Mesendoderm (in vitro differentiated cells): ENCODE measurements at regions not wholly inside any gene's neighbourhood (a gene's known extent, or its start where the extent isn't known, plus 50 kb on each side); places are given as distances from the start of the nearest gene placed in this dataset.

Source experiments
- DNase-seq: peaks from one replicate; pipeline ENCODE4 v3.0.0; 2013
- H2AK5ac ChIP-seq: 2 replicates; pipeline ENCODE4 v1.6.1; 2013; ENCODE audit warnings: low read length, inconsistent platforms
- H2BK120ac ChIP-seq: 2 replicates; pipeline ENCODE4 v1.6.1; 2013; ENCODE audit warnings: low read depth, mild to moderate bottlenecking, low read length, moderate library complexity, mixed read lengths
- H2BK15ac ChIP-seq: replicated peaks from 2 replicates; pipeline ENCODE4 v1.6.1; 2013; ENCODE audit warnings: low read depth, mild to moderate bottlenecking, moderate library complexity
- H2BK5ac ChIP-seq: 2 replicates; pipeline ENCODE4 v1.6.1; 2013; ENCODE audit warnings: low read length, inconsistent platforms
- H3K18ac ChIP-seq: 2 replicates; pipeline ENCODE4 v1.6.1; 2013; ENCODE audit warnings: mild to moderate bottlenecking, low read length, mixed read lengths
- H3K23ac ChIP-seq: one replicate; pipeline ENCODE4 v1.6.1; 2013; ENCODE audit warnings: low read length
- H3K27ac ChIP-seq: 2 replicates; pipeline ENCODE4 v1.5.1; 2013; ENCODE audit warnings: low read depth, mild to moderate bottlenecking, inconsistent platforms, low read length, moderate library complexity
- H3K27me3 ChIP-seq: 2 replicates; pipeline ENCODE4 v1.6.1; 2013; ENCODE audit warnings: low read length, control low read depth, mild to moderate bottlenecking, inconsistent platforms; ENCODE audit not compliant: insufficient read depth, poor library complexity
- H3K36me3 ChIP-seq: 2 replicates; pipeline ENCODE4 v1.6.1; 2013; ENCODE audit warnings: low read length, inconsistent platforms; ENCODE audit not compliant: control insufficient read depth, insufficient read depth
- H3K4ac ChIP-seq: one replicate; pipeline ENCODE4 v1.6.1; 2013; ENCODE audit warnings: low read depth, mild to moderate bottlenecking, low read length, moderate library complexity
- H3K4me1 ChIP-seq: 2 replicates; pipeline ENCODE4 v1.6.1; 2013; ENCODE audit warnings: low read depth, low read length, inconsistent platforms; ENCODE audit not compliant: control insufficient read depth
- H3K4me2 ChIP-seq: 2 replicates; pipeline ENCODE4 v1.6.1; 2013; ENCODE audit warnings: low read length
- H3K4me3 ChIP-seq: 2 replicates; pipeline ENCODE4 v1.5.1; 2013; ENCODE audit warnings: mild to moderate bottlenecking, low read length
- H3K56ac ChIP-seq: one replicate; pipeline ENCODE4 v1.6.1; 2013; ENCODE audit warnings: low read length
- H3K79me1 ChIP-seq: 2 replicates; pipeline ENCODE4 v1.6.1; 2013; ENCODE audit warnings: low read length, inconsistent platforms
- H3K79me2 ChIP-seq: 2 replicates; pipeline ENCODE4 v1.6.1; 2013; ENCODE audit warnings: mild to moderate bottlenecking, low read length; ENCODE audit not compliant: control insufficient read depth, insufficient read depth
- H3K9ac ChIP-seq: 2 replicates; pipeline ENCODE4 v1.6.1; 2013; ENCODE audit warnings: low read length, inconsistent platforms
- H4K5ac ChIP-seq: one replicate; pipeline ENCODE4 v1.6.1; 2013; ENCODE audit warnings: low read length
- H4K8ac ChIP-seq: one replicate; pipeline ENCODE4 v1.6.1; 2013; ENCODE audit warnings: low read depth, mild to moderate bottlenecking, control low read depth, low read length, moderate library complexity
- WGBS: extraction: QIAGEN DNeasy Blood & Tissue Kit; methylation state at CpG from one replicate; pipeline ENCODE4 v1.1.7; 2013; ENCODE audit warnings: low lambda C conversion rate, missing lambda C conversion rate; ENCODE audit not compliant: insufficient coverage; ENCODE audit errors: extremely low coverage; 5-methylcytosine and 5-hydroxymethylcytosine counted together

- Histone ChIP-seq H3K79me1 (no peaks in the 10 kb centered on the region), H3K79me2 (no peaks in the 10 kb centered on the region), H2BK5ac (no peak overlapping the region), H3K4me1 (peaks cover 3% of the 10 kb centered on the region), H3K4ac (no peak overlapping the region), H3K4me2 (no peak overlapping the region), H3K9ac (no peak overlapping the region), H3K27me3 (no peaks in the 10 kb centered on the region), H3K36me3 (no peaks in the 10 kb centered on the region), H2AK5ac (no peak overlapping the region), H3K23ac (no peak overlapping the region), H3K27ac (no peak overlapping the region), H3K18ac (no peak overlapping the region), H4K5ac (no peak overlapping the region), H2BK120ac (no peak overlapping the region), H3K4me3 (no peak overlapping the region), H4K8ac (no peak overlapping the region), H3K56ac (no peak overlapping the region), H2BK15ac (no peak overlapping the region)
- no CpG with 5 or more reads among the region's 3 CpGs for WGBS
- no peak for DNase-seq
Observed at GRCh38 chr13:47334173-47334572, 437.3 kb upstream of the HTR2A start.

GRCh38 chr13:47332149-47332548 is 435.3 kb upstream of the HTR2A start:
- Histone ChIP-seq H3K4me1 (no peaks in the 10 kb centered on the region), H3K27ac (no peak overlapping the region), H3K18ac (no peak overlapping the region), H4K8ac (no peak overlapping the region), H2BK5ac (no peak overlapping the region), H3K4me3 (no peak overlapping the region), H4K5ac (no peak overlapping the region), H2BK15ac (no peak overlapping the region), H3K4ac (no peak overlapping the region), H3K4me2 (no peak overlapping the region), H3K56ac (no peak overlapping the region), H3K23ac (no peak overlapping the region), H2BK120ac (no peak overlapping the region), H3K36me3 (no peaks in the 10 kb centered on the region), H3K9ac (no peak overlapping the region), H2AK5ac (no peak overlapping the region), H3K27me3 (no peaks in the 10 kb centered on the region), H3K79me2 (no peaks in the 10 kb centered on the region), H3K79me1 (no peaks in the 10 kb centered on the region)
- no peak for DNase-seq
- no CpG with 5 or more reads among the region's 4 CpGs for WGBS

DNA sequence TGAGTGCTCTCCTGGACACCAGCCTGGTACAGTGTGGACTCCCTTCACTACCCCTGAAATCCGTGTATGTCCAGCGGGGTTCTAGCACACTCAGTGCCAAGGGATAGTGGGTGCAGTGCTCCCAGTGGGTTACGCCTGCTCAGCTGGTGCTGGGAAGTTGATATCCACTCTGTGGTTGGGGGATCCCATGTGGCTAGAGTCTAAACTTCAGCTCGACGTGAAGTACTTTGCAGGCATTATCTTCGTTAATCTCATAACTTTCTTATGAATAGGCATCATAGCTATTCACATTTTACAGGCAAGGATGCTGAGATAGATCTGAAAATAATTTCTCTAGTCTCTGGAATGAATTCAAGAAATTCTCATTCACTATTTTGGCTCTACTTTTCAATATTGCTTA is 433.2 kb upstream of the HTR2A start:
- H4K8ac ChIP-seq, result no peak overlapping the region
- no peaks in the 10 kb centered on the region for H3K27me3 ChIP-seq
- H3K23ac ChIP-seq, result no peak overlapping the region
- DNase-seq, result no peak
- H3K9ac ChIP-seq, result no peak overlapping the region
- no peak overlapping the region for H4K5ac ChIP-seq
- H3K36me3 ChIP-seq, result no peaks in the 10 kb centered on the region
- no peak overlapping the region for H2BK5ac ChIP-seq
- no peaks in the 10 kb centered on the region for H3K79me2 ChIP-seq
- H3K4me1 ChIP-seq, result no peaks in the 10 kb centered on the region
- no peak overlapping the region for H2AK5ac ChIP-seq
- H3K4me2 ChIP-seq, result no peak overlapping the region
- H2BK120ac ChIP-seq, result no peak overlapping the region
- H2BK15ac ChIP-seq, result no peak overlapping the region
- H3K79me1 ChIP-seq, result no peaks in the 10 kb centered on the region
- H3K56ac ChIP-seq, result no peak overlapping the region
- no CpG with 5 or more reads among the region's 6 CpGs for WGBS
- H3K4ac ChIP-seq, result no peak overlapping the region
- no peak overlapping the region for H3K18ac ChIP-seq
- H3K27ac ChIP-seq, result no peak overlapping the region
- no peak overlapping the region for H3K4me3 ChIP-seq

GRCh38 chr13:47327861-47328260 is 431.0 kb upstream of the HTR2A start:
- Histone ChIP-seq H3K36me3 (no peaks in the 10 kb centered on the region), H2AK5ac (no peak overlapping the region), H3K9ac (no peak overlapping the region), H3K4ac (no peak overlapping the region), H3K79me1 (no peaks in the 10 kb centered on the region), H3K4me2 (no peak overlapping the region), H3K4me1 (no peaks in the 10 kb centered on the region), H3K56ac (no peak overlapping the region), H4K8ac (no peak overlapping the region), H2BK120ac (no peak overlapping the region), H2BK5ac (no peak overlapping the region), H3K27me3 (no peaks in the 10 kb centered on the region), H2BK15ac (no peak overlapping the region), H3K23ac (no peak overlapping the region), H3K4me3 (no peak overlapping the region), H3K79me2 (no peaks in the 10 kb centered on the region), H4K5ac (no peak overlapping the region), H3K18ac (no peak overlapping the region), H3K27ac (no peak overlapping the region)
- no CpG with 5 or more reads among the region's 1 CpG for WGBS
- DNase-seq, result no peak

GRCh38 chr13:47326061-47326460 is 429.2 kb upstream of the HTR2A start:
- H2BK15ac ChIP-seq, result no peak overlapping the region
- no peaks in the 10 kb centered on the region for H3K79me1 ChIP-seq
- no peak overlapping the region for H4K5ac ChIP-seq
- no peaks in the 10 kb centered on the region for H3K36me3 ChIP-seq
- H3K79me2 ChIP-seq, result no peaks in the 10 kb centered on the region
- H3K27ac ChIP-seq, result no peak overlapping the region
- no peak for DNase-seq
- H3K27me3 ChIP-seq, result no peaks in the 10 kb centered on the region
- H3K18ac ChIP-seq, result no peak overlapping the region
- no peak overlapping the region for H2BK120ac ChIP-seq
- no peak overlapping the region for H3K23ac ChIP-seq
- no CpG with 5 or more reads among the region's 2 CpGs for WGBS
- H3K4me1 ChIP-seq, result no peaks in the 10 kb centered on the region
- H2AK5ac ChIP-seq, result no peak overlapping the region
- H3K4ac ChIP-seq, result no peak overlapping the region
- H3K56ac ChIP-seq, result no peak overlapping the region
- H3K4me2 ChIP-seq, result no peak overlapping the region
- H3K9ac ChIP-seq, result no peak overlapping the region
- no peak overlapping the region for H3K4me3 ChIP-seq
- H4K8ac ChIP-seq, result no peak overlapping the region
- H2BK5ac ChIP-seq, result no peak overlapping the region

DNA sequence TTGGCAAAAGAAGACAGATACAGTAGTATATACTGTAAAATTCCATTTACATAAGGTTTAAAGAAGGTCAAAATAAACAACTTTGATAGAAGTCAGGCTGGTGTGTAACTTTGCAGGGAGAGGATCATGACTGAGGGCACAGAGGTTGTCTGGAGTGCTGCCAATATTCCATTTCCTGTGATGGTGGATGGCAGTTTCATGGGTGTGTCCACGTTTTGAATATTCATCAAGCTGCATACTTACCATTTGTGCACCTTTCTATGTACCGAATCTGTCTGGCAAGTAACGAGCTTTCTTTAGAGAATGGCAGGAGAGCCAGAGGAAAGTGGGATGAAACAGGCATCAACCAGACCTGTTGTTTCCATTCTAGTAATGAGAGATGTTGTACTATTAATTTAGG is 420.5 kb upstream of the HTR2A start:
- H3K4me2 ChIP-seq, result no peak overlapping the region
- H3K36me3 ChIP-seq, result no peaks in the 10 kb centered on the region
- no peak overlapping the region for H3K4ac ChIP-seq
- no peak overlapping the region for H2BK15ac ChIP-seq
- no peak for DNase-seq
- H3K4me1 ChIP-seq, result no peaks in the 10 kb centered on the region
- no peaks in the 10 kb centered on the region for H3K27me3 ChIP-seq
- no peak overlapping the region for H4K8ac ChIP-seq
- no peaks in the 10 kb centered on the region for H3K79me2 ChIP-seq
- H3K23ac ChIP-seq, result no peak overlapping the region
- no peak overlapping the region for H3K18ac ChIP-seq
- H2BK120ac ChIP-seq, result no peak overlapping the region
- H3K56ac ChIP-seq, result no peak overlapping the region
- H2BK5ac ChIP-seq, result no peak overlapping the region
- no peak overlapping the region for H3K9ac ChIP-seq
- H3K79me1 ChIP-seq, result no peaks in the 10 kb centered on the region
- H3K27ac ChIP-seq, result no peak overlapping the region
- H3K4me3 ChIP-seq, result no peak overlapping the region
- H4K5ac ChIP-seq, result no peak overlapping the region
- H2AK5ac ChIP-seq, result no peak overlapping the region
- WGBS, result no CpG with 5 or more reads among the region's 3 CpGs
